WTC11 (cell line): ENCODE measurements at regions not wholly inside any gene's neighbourhood (a gene's known extent, or its start where the extent isn't known, plus 50 kb on each side); places are given as distances from the start of the nearest gene placed in this dataset.

Experiments
- CREB1 ChIP-seq: sonication (generic); formaldehyde crosslinking; IDR thresholded peaks from 2 replicates; pipeline ENCODE4 v1.8.0; 2023; ENCODE audit warnings: mild to moderate bottlenecking, missing genetic modification reagents
- KAT7 ChIP-seq: sonication (generic); formaldehyde crosslinking; IDR thresholded peaks from 2 replicates; pipeline ENCODE4 v1.8.1; 2023; ENCODE audit warnings: missing genetic modification reagents, mild to moderate bottlenecking, borderline replicate concordance
- TF ChIP-seq, protein P1 (sequence below): fragments of 200-600 bp; IDR thresholded peaks from 2 replicates; pipeline ENCODE4 v1.8.0; 2022; ENCODE audit warnings: antibody characterized with exemption

DNA sequence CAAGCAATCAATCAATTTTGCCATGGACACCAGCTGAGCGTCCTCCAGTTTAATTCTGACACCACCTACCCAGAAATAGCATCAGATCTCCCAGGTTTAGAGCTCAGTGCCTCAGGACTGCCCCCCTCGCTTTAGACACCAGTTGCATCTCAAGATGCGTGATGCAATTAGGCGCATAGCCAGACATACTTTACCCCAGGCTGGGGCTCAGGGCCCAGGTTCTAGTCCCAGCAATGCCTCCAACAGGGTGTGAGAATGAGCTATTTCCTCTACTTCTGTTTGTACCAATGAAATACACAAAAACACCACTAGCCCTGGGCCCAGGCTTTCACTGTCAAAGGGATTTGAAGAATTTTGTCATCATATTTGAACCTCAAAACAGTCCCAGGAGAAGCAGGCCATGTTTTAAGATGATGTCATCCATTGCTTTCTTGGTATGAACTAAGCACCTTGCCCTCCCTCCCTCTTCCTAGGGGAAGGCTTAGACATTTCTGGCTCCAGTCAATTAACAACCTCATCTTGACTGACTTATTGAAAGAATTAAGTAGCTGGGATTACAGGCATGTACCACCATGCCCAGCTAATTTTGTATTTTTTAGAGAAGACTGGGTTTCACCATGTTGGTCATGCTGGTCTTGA lies 61.5 kb upstream of the INCENP start:
- TF ChIP-seq, protein P1, sequence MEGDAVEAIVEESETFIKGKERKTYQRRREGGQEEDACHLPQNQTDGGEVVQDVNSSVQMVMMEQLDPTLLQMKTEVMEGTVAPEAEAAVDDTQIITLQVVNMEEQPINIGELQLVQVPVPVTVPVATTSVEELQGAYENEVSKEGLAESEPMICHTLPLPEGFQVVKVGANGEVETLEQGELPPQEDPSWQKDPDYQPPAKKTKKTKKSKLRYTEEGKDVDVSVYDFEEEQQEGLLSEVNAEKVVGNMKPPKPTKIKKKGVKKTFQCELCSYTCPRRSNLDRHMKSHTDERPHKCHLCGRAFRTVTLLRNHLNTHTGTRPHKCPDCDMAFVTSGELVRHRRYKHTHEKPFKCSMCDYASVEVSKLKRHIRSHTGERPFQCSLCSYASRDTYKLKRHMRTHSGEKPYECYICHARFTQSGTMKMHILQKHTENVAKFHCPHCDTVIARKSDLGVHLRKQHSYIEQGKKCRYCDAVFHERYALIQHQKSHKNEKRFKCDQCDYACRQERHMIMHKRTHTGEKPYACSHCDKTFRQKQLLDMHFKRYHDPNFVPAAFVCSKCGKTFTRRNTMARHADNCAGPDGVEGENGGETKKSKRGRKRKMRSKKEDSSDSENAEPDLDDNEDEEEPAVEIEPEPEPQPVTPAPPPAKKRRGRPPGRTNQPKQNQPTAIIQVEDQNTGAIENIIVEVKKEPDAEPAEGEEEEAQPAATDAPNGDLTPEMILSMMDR = no peak
- TF ChIP-seq CREB1 (CRISPR knock-in tag) = no peak
- TF ChIP-seq KAT7 = no peak
